SK-N-SH (cell line): ENCODE measurements at regions not wholly inside any gene's neighbourhood (a gene's known extent, or its start where the extent isn't known, plus 50 kb on each side); places are given as distances from the start of the nearest gene placed in this dataset.

Source experiments
- MEF2A ChIP-seq: IDR thresholded peaks from 2 replicates; pipeline ENCODE4 v1.4.0; 2012; ENCODE audit warnings: low read depth, borderline replicate concordance
- RAD21 ChIP-seq: IDR thresholded peaks from 2 replicates; pipeline ENCODE4 v1.6.1; 2012; ENCODE audit warnings: mild to moderate bottlenecking, low read length
- TF ChIP-seq, protein P1 (sequence below): fragments of 200-600 bp; sonication (generic); IDR thresholded peaks from 2 replicates; pipeline ENCODE4 v1.6.1; 2017; ENCODE audit warnings: antibody characterized with exemption, mild to moderate bottlenecking, moderate library complexity
- TF ChIP-seq, protein P2 (sequence below): IDR thresholded peaks from 2 replicates; pipeline ENCODE4; 2012

DNA sequence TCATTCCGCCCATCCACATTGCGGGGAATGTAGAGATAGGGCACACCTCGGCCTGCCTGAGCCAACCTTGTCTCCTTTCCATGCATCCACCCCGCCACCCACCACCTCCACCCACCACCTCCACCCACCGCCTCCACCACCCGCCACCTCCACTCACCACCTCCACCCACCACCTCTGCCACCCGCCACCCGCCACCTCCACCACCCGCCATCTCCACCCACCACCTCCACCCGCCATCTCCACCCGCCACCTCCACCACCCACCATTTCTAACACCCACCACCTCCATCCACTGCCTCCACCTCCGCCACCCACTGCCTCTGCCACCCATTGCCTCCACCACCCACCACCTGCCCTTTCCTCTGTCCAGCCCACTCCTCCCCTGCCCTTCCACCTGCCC is 78.4 kb downstream of the IGLL1 start:
- TF ChIP-seq, protein P1, sequence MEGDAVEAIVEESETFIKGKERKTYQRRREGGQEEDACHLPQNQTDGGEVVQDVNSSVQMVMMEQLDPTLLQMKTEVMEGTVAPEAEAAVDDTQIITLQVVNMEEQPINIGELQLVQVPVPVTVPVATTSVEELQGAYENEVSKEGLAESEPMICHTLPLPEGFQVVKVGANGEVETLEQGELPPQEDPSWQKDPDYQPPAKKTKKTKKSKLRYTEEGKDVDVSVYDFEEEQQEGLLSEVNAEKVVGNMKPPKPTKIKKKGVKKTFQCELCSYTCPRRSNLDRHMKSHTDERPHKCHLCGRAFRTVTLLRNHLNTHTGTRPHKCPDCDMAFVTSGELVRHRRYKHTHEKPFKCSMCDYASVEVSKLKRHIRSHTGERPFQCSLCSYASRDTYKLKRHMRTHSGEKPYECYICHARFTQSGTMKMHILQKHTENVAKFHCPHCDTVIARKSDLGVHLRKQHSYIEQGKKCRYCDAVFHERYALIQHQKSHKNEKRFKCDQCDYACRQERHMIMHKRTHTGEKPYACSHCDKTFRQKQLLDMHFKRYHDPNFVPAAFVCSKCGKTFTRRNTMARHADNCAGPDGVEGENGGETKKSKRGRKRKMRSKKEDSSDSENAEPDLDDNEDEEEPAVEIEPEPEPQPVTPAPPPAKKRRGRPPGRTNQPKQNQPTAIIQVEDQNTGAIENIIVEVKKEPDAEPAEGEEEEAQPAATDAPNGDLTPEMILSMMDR = no peak
- TF ChIP-seq MEF2A (no peak), RAD21 (no peak)
- TF ChIP-seq, protein P2, sequence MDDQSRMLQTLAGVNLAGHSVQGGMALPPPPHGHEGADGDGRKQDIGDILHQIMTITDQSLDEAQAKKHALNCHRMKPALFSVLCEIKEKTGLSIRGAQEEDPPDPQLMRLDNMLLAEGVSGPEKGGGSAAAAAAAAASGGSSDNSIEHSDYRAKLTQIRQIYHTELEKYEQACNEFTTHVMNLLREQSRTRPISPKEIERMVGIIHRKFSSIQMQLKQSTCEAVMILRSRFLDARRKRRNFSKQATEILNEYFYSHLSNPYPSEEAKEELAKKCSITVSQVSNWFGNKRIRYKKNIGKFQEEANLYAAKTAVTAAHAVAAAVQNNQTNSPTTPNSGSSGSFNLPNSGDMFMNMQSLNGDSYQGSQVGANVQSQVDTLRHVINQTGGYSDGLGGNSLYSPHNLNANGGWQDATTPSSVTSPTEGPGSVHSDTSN = no peak
